ENCODE measurements at regions not wholly inside any gene's neighbourhood (a gene's known extent, or its start where the extent isn't known, plus 50 kb on each side); places are given as distances from the start of the nearest gene placed in this dataset.

GRCh38 chr4:107315584-107315983 lies 279.5 kb upstream of the DKK2 start:
- H3K4me3 ChIP-seq, result no peak overlapping the region
- DNase-seq, result no peak
- intact Hi-C loops (cut with micrococcal nuclease), result no loop called here
- no peaks in the 10 kb centered on the region for H3K4me1 ChIP-seq
- no peaks in the 10 kb centered on the region for H3K9me3 ChIP-seq (replicated peaks)
- no peak overlapping the region for H3K27ac ChIP-seq (replicated peaks)
- no peaks in the 10 kb centered on the region for H3K36me3 ChIP-seq
- TF ChIP-seq CTCF (IDR thresholded peaks at IDR 0.05; ENCODE audit: borderline replicate concordance), result no peak
- no peaks in the 10 kb centered on the region for H3K27me3 ChIP-seq (ENCODE audit: low read depth)

- Histone ChIP-seq H3K36me3 (no peaks in the 10 kb centered on the region), H3K9me3 (replicated peaks) (no peaks in the 10 kb centered on the region), H3K27ac (replicated peaks) (no peak overlapping the region), H3K27me3 (ENCODE audit: low read depth) (no peaks in the 10 kb centered on the region), H3K4me3 (no peak overlapping the region), H3K4me1 (no peaks in the 10 kb centered on the region)
- intact Hi-C loops (cut with micrococcal nuclease), result no loop called here
- TF ChIP-seq CTCF (IDR thresholded peaks at IDR 0.05; ENCODE audit: borderline replicate concordance), result no peak
- DNase-seq, result no peak
These were observed 278.0 kb upstream of the DKK2 start for GRCh38 chr4:107314156-107314555.

GRCh38 chr4:107312366-107312765 lies 276.3 kb upstream of the DKK2 start:
- DNase-seq, result no peak
- Histone ChIP-seq H3K9me3 (replicated peaks) (no peaks in the 10 kb centered on the region), H3K27me3 (ENCODE audit: low read depth) (no peaks in the 10 kb centered on the region), H3K27ac (replicated peaks) (no peak overlapping the region), H3K4me1 (no peaks in the 10 kb centered on the region), H3K36me3 (no peaks in the 10 kb centered on the region), H3K4me3 (no peak overlapping the region)
- no peak for TF ChIP-seq CTCF (IDR thresholded peaks at IDR 0.05; ENCODE audit: borderline replicate concordance)
- intact Hi-C loops (cut with micrococcal nuclease), result no loop called here

- TF ChIP-seq CTCF (IDR thresholded peaks at IDR 0.05; ENCODE audit: borderline replicate concordance), result no peak
- no peak for DNase-seq
- Histone ChIP-seq H3K4me3 (no peak overlapping the region), H3K27me3 (ENCODE audit: low read depth) (no peaks in the 10 kb centered on the region), H3K9me3 (replicated peaks) (peaks cover 16% of the 10 kb centered on the region), H3K4me1 (no peaks in the 10 kb centered on the region), H3K36me3 (no peaks in the 10 kb centered on the region), H3K27ac (replicated peaks) (no peak overlapping the region)
- intact Hi-C loops (cut with micrococcal nuclease), result no loop called here
These were observed 268.7 kb upstream of the DKK2 start for GRCh38 chr4:107304699-107305286.

GRCh38 chr4:107299646-107300045 lies 263.5 kb upstream of the DKK2 start:
- no peak for TF ChIP-seq CTCF (IDR thresholded peaks at IDR 0.05; ENCODE audit: borderline replicate concordance)
- H3K27me3 ChIP-seq (ENCODE audit: low read depth), result no peaks in the 10 kb centered on the region
- DNase-seq, result no peak
- no peaks in the 10 kb centered on the region for H3K36me3 ChIP-seq
- intact Hi-C loops (cut with micrococcal nuclease), result no loop called here
- peaks cover 24% of the 10 kb centered on the region for H3K9me3 ChIP-seq (replicated peaks)
- no peak overlapping the region for H3K27ac ChIP-seq (replicated peaks)
- no peaks in the 10 kb centered on the region for H3K4me1 ChIP-seq
- no peak overlapping the region for H3K4me3 ChIP-seq

All from left ventricle myocardium inferior (tissue), 1 donor.